Naive thymus-derived CD4-positive, alpha-beta T cell (primary cell): ENCODE measurements at regions not wholly inside any gene's neighbourhood (a gene's known extent, or its start where the extent isn't known, plus 50 kb on each side); places are given as distances from the start of the nearest gene placed in this dataset.
"Not testable (repeated sequence)": the region's sequence is repeated elsewhere in the genome, so short reads cannot be mapped to it uniquely, and the experiment has no call there.

Experiments used
- ATAC-seq: fragments of 150-1000 bp; cut with Tn5 transposase; 2 replicates; pipeline ENCODE4 v1.10.0; 2021; ENCODE audit warnings: mild to moderate bottlenecking, moderate library complexity
- CTCF ChIA-PET: fragments of 350-600 bp; sonication (Branson Sonifier 250); formaldehyde crosslinking; loops from one replicate; lab custom pipeline; 2021; ENCODE audit warnings: antibody characterized with exemption; lab: Charles Lee
- POLR2A ChIA-PET: fragments of 350-600 bp; sonication (Branson Sonifier 250); formaldehyde crosslinking; loops from one replicate; lab custom pipeline; 2021; ENCODE audit warnings: antibody characterized with exemption, inconsistent platforms; lab: Charles Lee
- DNase-seq, 9 donors: peaks; one replicate each; pipeline versions ENCODE4 v3.0.0 to v3.0.0-alpha.2; 2020 to 2022; ENCODE audit warnings: mixed read lengths in 1 of 9
- H3K27ac ChIP-seq: one replicate; pipeline ENCODE4 v1.7.0; 2013; ENCODE audit warnings: mild to moderate bottlenecking, low read depth, low read length, moderate library complexity
- H3K27me3 ChIP-seq, 2 donors: one replicate each; pipeline ENCODE4 v1.7.0; 2013; ENCODE audit warnings: low read length in 2 of 2, mild to moderate bottlenecking in 2 of 2, moderate library complexity in 2 of 2; ENCODE audit not compliant: control insufficient read depth in 2 of 2, insufficient read depth in 2 of 2
- H3K36me3 ChIP-seq, 3 experiments: 1 replicate in 2 of 3; 2 replicates in 1 of 3; pipeline ENCODE4 v1.7.0; 2013; ENCODE audit warnings: low read length in 3 of 3, mild to moderate bottlenecking in 3 of 3, moderate library complexity in 1 of 3; ENCODE audit not compliant: insufficient read depth in 3 of 3, control insufficient read depth in 2 of 3
- H3K4me1 ChIP-seq, 2 donors: one replicate each; pipeline ENCODE4 v1.7.0; 2013; ENCODE audit warnings: low read length in 2 of 2, mild to moderate bottlenecking in 2 of 2, moderate library complexity in 1 of 2; ENCODE audit not compliant: control insufficient read depth in 2 of 2, insufficient read depth in 2 of 2
- H3K4me3 ChIP-seq: 2 replicates; pipeline ENCODE4 v1.7.0; 2013; ENCODE audit warnings: mild to moderate bottlenecking, low read length
- H3K9me3 ChIP-seq, 3 experiments: 1 replicate in 2 of 3; 2 replicates in 1 of 3; pipeline ENCODE4 v1.7.0; 2013; ENCODE audit warnings: low read length in 3 of 3; ENCODE audit not compliant: control insufficient read depth in 2 of 3
- H3K27ac Mint-ChIP-seq, 9 donors: one replicate each; pipeline ENCODE4 v1.8.0; 2020 to 2022; ENCODE audit warnings: mixed read lengths in 9 of 9, mild to moderate bottlenecking in 8 of 9, moderate library complexity in 5 of 9, inconsistent platforms in 2 of 9
- H3K27me3 Mint-ChIP-seq, 5 donors: one replicate each; pipeline ENCODE4 v1.8.0; 2021 to 2022; ENCODE audit warnings: mixed read lengths in 5 of 5, mild to moderate bottlenecking in 1 of 5
- H3K36me3 Mint-ChIP-seq, 5 donors: one replicate each; pipeline ENCODE4 v1.8.0; 2020 to 2022; ENCODE audit warnings: mixed read lengths in 5 of 5, mild to moderate bottlenecking in 3 of 5, inconsistent platforms in 1 of 5
- H3K4me1 Mint-ChIP-seq, 7 donors: one replicate each; pipeline ENCODE4 v1.8.0; 2020 to 2022; ENCODE audit warnings: mixed read lengths in 7 of 7, mild to moderate bottlenecking in 3 of 7, inconsistent platforms in 1 of 7
- H3K4me3 Mint-ChIP-seq, 10 donors: one replicate each; pipeline ENCODE4 v1.8.0; 2020 to 2022; ENCODE audit warnings: mild to moderate bottlenecking in 10 of 10, mixed read lengths in 10 of 10, moderate library complexity in 6 of 10, inconsistent platforms in 2 of 10
- H3K9me3 Mint-ChIP-seq, 11 donors: one replicate each; pipeline ENCODE4 v1.8.0; 2020 to 2022; ENCODE audit warnings: mixed read lengths in 11 of 11, mild to moderate bottlenecking in 4 of 11, inconsistent platforms in 1 of 11, moderate library complexity in 1 of 11
- intact Hi-C, 2 donors: fragments of 100-400 bp; cut with micrococcal nuclease; formaldehyde crosslinking; loops; one replicate each; pipeline ENCODE4 v1.15.1; 2023

GRCh38 chr5:30450153-30450552, 743.3 kb upstream of the CDH6 start:
- Mint-ChIP-seq H3K36me3 (no peaks in the 10 kb centered on the region), H3K9me3 (peaks cover 0 to 41% (median 9%) of the 10 kb centered on the region in 11 donors), H3K4me3 (no peak overlapping the region), H3K27ac (no peak overlapping the region), H3K27me3 (no peaks in the 10 kb centered on the region), H3K4me1 (no peaks in the 10 kb centered on the region)
- ATAC-seq: no peak
- no peaks in the 10 kb centered on the region for H3K27me3 ChIP-seq
- DNase-seq: no peak
- H3K4me3 ChIP-seq: no peak overlapping the region
- no peak overlapping the region for H3K27ac ChIP-seq
- ChIA-PET CTCF (no interaction called here), POLR2A (no interaction called here)
- H3K4me1 ChIP-seq: no peaks in the 10 kb centered on the region
- no peaks in the 10 kb centered on the region for H3K36me3 ChIP-seq
- intact Hi-C loops: no loop called here
- no peaks in the 10 kb centered on the region for H3K9me3 ChIP-seq

GRCh38 chr5:30447431-30447830, 746.1 kb upstream of the CDH6 start:
- no peaks in the 10 kb centered on the region for H3K4me1 Mint-ChIP-seq
- ATAC-seq: no peak
- H3K4me3 Mint-ChIP-seq: no peak overlapping the region
- no peak overlapping the region for H3K27ac Mint-ChIP-seq
- H3K4me1 ChIP-seq: no peaks in the 10 kb centered on the region
- H3K36me3 Mint-ChIP-seq: no peaks in the 10 kb centered on the region
- ChIA-PET POLR2A (no interaction called here), CTCF (no interaction called here)
- peaks cover 0 to 41% (median 7%) of the 10 kb centered on the region in 11 donors for H3K9me3 Mint-ChIP-seq
- no peak for DNase-seq
- intact Hi-C loops: no loop called here
- no peaks in the 10 kb centered on the region for H3K27me3 ChIP-seq
- H3K27ac ChIP-seq: no peak overlapping the region
- no peaks in the 10 kb centered on the region for H3K9me3 ChIP-seq
- H3K27me3 Mint-ChIP-seq: no peaks in the 10 kb centered on the region
- H3K4me3 ChIP-seq: no peak overlapping the region
- no peaks in the 10 kb centered on the region for H3K36me3 ChIP-seq

- no peak overlapping the region for H3K27ac ChIP-seq
- no peak for ATAC-seq
- CTCF ChIA-PET: no interaction called here
- Mint-ChIP-seq H3K9me3 (peaks cover 2 to 46% (median 7%) of the 10 kb centered on the region in 11 donors), H3K4me3 (no peak overlapping the region), H3K36me3 (no peaks in the 10 kb centered on the region), H3K4me1 (no peaks in the 10 kb centered on the region), H3K27ac (no peak overlapping the region), H3K27me3 (no peaks in the 10 kb centered on the region)
- H3K27me3 ChIP-seq: no peaks in the 10 kb centered on the region
- intact Hi-C loops: no loop called here
- H3K9me3 ChIP-seq: no peaks in the 10 kb centered on the region
- POLR2A ChIA-PET: no interaction called here
- no peaks in the 10 kb centered on the region for H3K4me1 ChIP-seq
- H3K4me3 ChIP-seq: no peak overlapping the region
- H3K36me3 ChIP-seq: no peaks in the 10 kb centered on the region
- DNase-seq: no peak
Observed at GRCh38 chr5:30446456-30446855, 747.0 kb upstream of the CDH6 start.

- Mint-ChIP-seq H3K9me3 (peaks cover 3 to 51% (median 12%) of the 10 kb centered on the region in 11 donors), H3K4me3 (no peak overlapping the region), H3K27ac (no peak overlapping the region), H3K36me3 (peaks cover 0 to 5% (median 0%) of the 10 kb centered on the region in 5 donors), H3K4me1 (no peaks in the 10 kb centered on the region), H3K27me3 (no peaks in the 10 kb centered on the region)
- ChIA-PET CTCF (no interaction called here), POLR2A (no interaction called here)
- H3K27me3 ChIP-seq: no peaks in the 10 kb centered on the region
- no peak overlapping the region for H3K27ac ChIP-seq
- no peaks in the 10 kb centered on the region for H3K36me3 ChIP-seq
- peaks cover 0 to 11% (median 0%) of the 10 kb centered on the region in 3 experiments for H3K9me3 ChIP-seq
- intact Hi-C loops: no loop called here
- ATAC-seq (no peak), DNase-seq (no peak)
- H3K4me1 ChIP-seq: no peaks in the 10 kb centered on the region
- no peak overlapping the region for H3K4me3 ChIP-seq
Observed at GRCh38 chr5:30438785-30439184, 754.7 kb upstream of the CDH6 start.

- Mint-ChIP-seq H3K27ac (no peak overlapping the region), H3K27me3 (no peaks in the 10 kb centered on the region), H3K4me1 (no peaks in the 10 kb centered on the region), H3K4me3 (no peak overlapping the region), H3K9me3 (peaks cover 1 to 54% (median 10%) of the 10 kb centered on the region in 11 donors), H3K36me3 (peaks cover 0 to 5% (median 0%) of the 10 kb centered on the region in 5 donors)
- intact Hi-C loops: no loop called here
- ChIA-PET POLR2A (no interaction called here), CTCF (no interaction called here)
- ATAC-seq: no peak
- H3K4me1 ChIP-seq: no peaks in the 10 kb centered on the region
- no peak overlapping the region for H3K27ac ChIP-seq
- DNase-seq: no peak
- H3K4me3 ChIP-seq: no peak overlapping the region
- H3K36me3 ChIP-seq: no peaks in the 10 kb centered on the region
- no peaks in the 10 kb centered on the region for H3K27me3 ChIP-seq
- peaks cover 0 to 11% (median 0%) of the 10 kb centered on the region in 3 experiments for H3K9me3 ChIP-seq
Observed at GRCh38 chr5:30436691-30437090, 756.8 kb upstream of the CDH6 start.

GRCh38 chr5:30428866-30429407, 764.5 kb upstream of the CDH6 start:
- H3K27me3 Mint-ChIP-seq, H3K4me3 Mint-ChIP-seq, DNase-seq, H3K36me3 Mint-ChIP-seq, H3K4me3 ChIP-seq, H3K9me3 ChIP-seq, H3K36me3 ChIP-seq, POLR2A ChIA-PET, CTCF ChIA-PET, H3K27ac ChIP-seq, H3K27ac Mint-ChIP-seq, intact Hi-C loops, H3K4me1 ChIP-seq, H3K4me1 Mint-ChIP-seq, ATAC-seq, H3K27me3 ChIP-seq: not testable (repeated sequence)
- H3K9me3 Mint-ChIP-seq: peaks cover 0 to 17% (median 6%) of the 10 kb centered on the region in 11 donors

GRCh38 chr5:30414078-30414477, 779.4 kb upstream of the CDH6 start:
- H3K27me3 Mint-ChIP-seq: no peaks in the 10 kb centered on the region
- Histone ChIP-seq H3K4me1 (no peaks in the 10 kb centered on the region), H3K27me3 (no peaks in the 10 kb centered on the region), H3K27ac (no peak overlapping the region), H3K36me3 (no peaks in the 10 kb centered on the region), H3K4me3 (no peak overlapping the region), H3K9me3 (no peaks in the 10 kb centered on the region)
- intact Hi-C loops: no loop called here
- ChIA-PET CTCF (no interaction called here), POLR2A (no interaction called here)
- DNase-seq: no peak
- no peak overlapping the region for H3K27ac Mint-ChIP-seq
- no peak overlapping the region for H3K4me3 Mint-ChIP-seq
- H3K36me3 Mint-ChIP-seq: no peaks in the 10 kb centered on the region
- no peak for ATAC-seq
- H3K4me1 Mint-ChIP-seq: no peaks in the 10 kb centered on the region
- peaks cover 0 to 34% (median 3%) of the 10 kb centered on the region in 11 donors for H3K9me3 Mint-ChIP-seq
